ENCODE measurements at regions not wholly inside any gene's neighbourhood (a gene's known extent, or its start where the extent isn't known, plus 50 kb on each side); places are given as distances from the start of the nearest gene placed in this dataset.

GRCh38 chr14:40312296-40312695 lies 880.1 kb upstream of the FBXO33 start:
- no peak for DNase-seq (ENCODE audit: extremely low read depth, low read depth)
- TF ChIP-seq, protein P1, sequence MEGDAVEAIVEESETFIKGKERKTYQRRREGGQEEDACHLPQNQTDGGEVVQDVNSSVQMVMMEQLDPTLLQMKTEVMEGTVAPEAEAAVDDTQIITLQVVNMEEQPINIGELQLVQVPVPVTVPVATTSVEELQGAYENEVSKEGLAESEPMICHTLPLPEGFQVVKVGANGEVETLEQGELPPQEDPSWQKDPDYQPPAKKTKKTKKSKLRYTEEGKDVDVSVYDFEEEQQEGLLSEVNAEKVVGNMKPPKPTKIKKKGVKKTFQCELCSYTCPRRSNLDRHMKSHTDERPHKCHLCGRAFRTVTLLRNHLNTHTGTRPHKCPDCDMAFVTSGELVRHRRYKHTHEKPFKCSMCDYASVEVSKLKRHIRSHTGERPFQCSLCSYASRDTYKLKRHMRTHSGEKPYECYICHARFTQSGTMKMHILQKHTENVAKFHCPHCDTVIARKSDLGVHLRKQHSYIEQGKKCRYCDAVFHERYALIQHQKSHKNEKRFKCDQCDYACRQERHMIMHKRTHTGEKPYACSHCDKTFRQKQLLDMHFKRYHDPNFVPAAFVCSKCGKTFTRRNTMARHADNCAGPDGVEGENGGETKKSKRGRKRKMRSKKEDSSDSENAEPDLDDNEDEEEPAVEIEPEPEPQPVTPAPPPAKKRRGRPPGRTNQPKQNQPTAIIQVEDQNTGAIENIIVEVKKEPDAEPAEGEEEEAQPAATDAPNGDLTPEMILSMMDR (IDR thresholded peaks at IDR 0.05; ENCODE audit: low read depth, low read length) = no peak

- TF ChIP-seq, protein P1 (IDR thresholded peaks at IDR 0.05; ENCODE audit: low read depth, low read length) = no peak
- no peak for DNase-seq (ENCODE audit: extremely low read depth, low read depth)
Observed at GRCh38 chr14:40309124-40309523, 876.9 kb upstream of the FBXO33 start.

DNA sequence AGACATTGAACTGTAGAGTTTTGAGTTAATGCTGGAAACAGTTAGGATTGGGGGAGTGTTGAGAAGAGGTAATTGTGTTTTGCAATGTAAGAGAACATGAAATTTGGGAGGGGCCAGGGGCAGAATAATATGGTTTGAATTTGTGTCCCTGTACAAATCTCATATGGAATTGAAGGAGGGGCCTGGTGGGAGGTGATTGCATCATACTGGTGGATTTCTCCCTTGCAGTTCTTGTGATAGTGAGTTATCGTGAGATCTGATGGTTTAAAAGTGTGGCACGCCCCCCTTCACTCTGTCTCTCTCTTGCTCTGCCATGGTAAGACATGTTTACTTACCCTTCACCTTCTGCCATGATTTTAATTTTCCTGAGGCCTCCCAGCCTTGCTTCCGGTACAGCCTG lies 876.0 kb upstream of the FBXO33 start:
- DNase-seq (ENCODE audit: extremely low read depth, low read depth) = no peak
- TF ChIP-seq, protein P1 (IDR thresholded peaks at IDR 0.05; ENCODE audit: low read depth, low read length) = no peak

- TF ChIP-seq, protein P1 (IDR thresholded peaks at IDR 0.05; ENCODE audit: low read depth, low read length) = no peak
- DNase-seq (ENCODE audit: extremely low read depth, low read depth) = no peak
Observed at GRCh38 chr14:40296821-40297220, 864.6 kb upstream of the FBXO33 start.

DNA sequence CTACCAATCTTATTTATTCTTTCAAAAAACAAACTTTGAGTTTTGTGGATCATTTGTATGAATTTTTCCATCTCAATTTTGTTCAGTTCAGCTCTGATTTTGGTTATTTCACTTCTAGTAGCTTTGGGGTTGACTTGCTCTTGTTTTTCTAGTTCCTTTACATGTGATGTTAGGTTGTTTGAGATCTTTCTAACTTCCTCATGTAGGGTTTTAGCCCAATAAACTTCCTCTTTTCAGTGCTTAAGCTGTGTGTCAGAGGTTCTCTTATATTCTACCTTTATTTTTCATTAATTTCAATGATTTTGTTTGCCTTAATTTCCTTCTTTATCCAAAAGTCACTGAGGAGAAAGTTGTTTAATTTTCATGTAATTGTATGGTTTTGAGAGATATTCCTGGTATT lies 860.4 kb upstream of the FBXO33 start:
- TF ChIP-seq, protein P1 (IDR thresholded peaks at IDR 0.05; ENCODE audit: low read depth, low read length) = no peak
- no peak for DNase-seq (ENCODE audit: extremely low read depth, low read depth)

DNA sequence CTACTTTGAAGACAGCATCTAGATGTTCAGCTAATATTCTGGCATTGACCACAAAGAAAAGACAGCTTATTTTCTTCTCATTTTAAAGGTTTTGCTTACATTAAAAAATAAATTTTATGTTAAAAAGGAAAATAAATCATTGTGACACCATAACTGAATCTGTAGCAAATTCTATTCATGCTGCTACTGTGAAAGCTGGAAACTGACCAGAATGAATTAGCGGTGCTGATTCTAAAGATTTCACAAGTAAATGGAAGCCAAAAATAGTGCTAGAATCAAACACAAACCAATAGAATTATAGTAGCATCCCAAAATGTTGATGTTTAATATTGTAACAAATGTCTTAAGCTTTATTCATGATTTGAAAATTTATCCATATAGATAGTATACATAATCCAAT lies 850.0 kb upstream of the FBXO33 start:
- DNase-seq (ENCODE audit: extremely low read depth, low read depth) = no peak
- TF ChIP-seq, protein P1 (IDR thresholded peaks at IDR 0.05; ENCODE audit: low read depth, low read length) = no peak

DNA sequence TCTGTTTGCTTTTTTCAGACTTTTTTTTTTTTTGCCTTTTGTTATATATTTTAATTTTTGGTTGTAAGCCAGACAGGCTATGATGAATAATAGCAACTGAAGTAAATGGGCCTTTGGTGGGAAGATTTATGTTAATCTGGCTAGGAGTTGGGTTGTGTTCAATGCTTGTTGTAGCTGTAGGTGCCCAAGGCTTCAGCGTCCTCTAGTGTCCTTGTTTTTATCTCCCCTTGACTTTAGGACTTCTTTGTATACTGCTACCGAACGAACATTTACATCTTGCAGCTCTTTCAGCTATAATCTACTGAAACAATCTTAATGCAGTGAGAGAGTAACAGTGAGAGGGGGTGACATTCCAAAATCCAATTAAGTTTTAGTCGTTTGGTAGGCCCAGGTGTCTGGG lies 848.4 kb upstream of the FBXO33 start:
- DNase-seq (ENCODE audit: extremely low read depth, low read depth) = no peak
- TF ChIP-seq, protein P1 (IDR thresholded peaks at IDR 0.05; ENCODE audit: low read depth, low read length) = no peak

Data from AG09319 (cell line).